HG02798 (cell line): ENCODE measurements at regions not wholly inside any gene's neighbourhood (a gene's known extent, or its start where the extent isn't known, plus 50 kb on each side); places are given as distances from the start of the nearest gene placed in this dataset.

Experiments used
- ATAC-seq: cut with Tn5 transposase; IDR thresholded peaks from one replicate; pipeline ENCODE4 v1.9.1; 2021; ENCODE audit warnings: mild to moderate bottlenecking; ENCODE audit not compliant: unreplicated experiment, poor library complexity

- no peak for ATAC-seq
Measured at GRCh38 chr5:4148009-4148408, 552.4 kb downstream of the IRX1 start.

- ATAC-seq = no peak
Measured at GRCh38 chr5:4150067-4150466, 554.4 kb downstream of the IRX1 start.

- no peak for ATAC-seq
Measured at GRCh38 chr5:4156153-4156552, 560.5 kb downstream of the IRX1 start.

- ATAC-seq = no peak
Measured at GRCh38 chr5:4156889-4157288, 561.3 kb downstream of the IRX1 start.

- ATAC-seq = no peak
Measured at GRCh38 chr5:4158750-4159447, 563.3 kb downstream of the IRX1 start.

- ATAC-seq = no peak
Measured at GRCh38 chr5:4159681-4160080, 564.0 kb downstream of the IRX1 start.

- ATAC-seq = no peak
Measured at GRCh38 chr5:4164167-4164566, 568.5 kb downstream of the IRX1 start.

GRCh38 chr5:4180703-4181102, 585.1 kb downstream of the IRX1 start:
- ATAC-seq = no peak

GRCh38 chr5:4182144-4182543, 586.5 kb downstream of the IRX1 start:
- ATAC-seq = no peak

GRCh38 chr5:4185127-4185526, 589.5 kb downstream of the IRX1 start:
- ATAC-seq = no peak

GRCh38 chr5:4188704-4189103, 593.1 kb downstream of the IRX1 start:
- ATAC-seq = no peak

- no peak for ATAC-seq
Measured at GRCh38 chr5:4189317-4189716, 593.7 kb downstream of the IRX1 start.

GRCh38 chr5:4191041-4191440, 595.4 kb downstream of the IRX1 start:
- ATAC-seq = no peak

GRCh38 chr5:4191703-4192102, 596.1 kb downstream of the IRX1 start:
- ATAC-seq = no peak

- ATAC-seq = no peak
Measured at GRCh38 chr5:4192111-4192510, 596.5 kb downstream of the IRX1 start.

- no peak for ATAC-seq
Measured at GRCh38 chr5:4196744-4197143, 601.1 kb downstream of the IRX1 start.

- ATAC-seq = no peak
Measured at GRCh38 chr5:4197151-4197550, 601.5 kb downstream of the IRX1 start.

GRCh38 chr5:4198461-4198860, 602.8 kb downstream of the IRX1 start:
- no peak for ATAC-seq

GRCh38 chr5:4199049-4199841, 603.6 kb downstream of the IRX1 start:
- no peak for ATAC-seq

- no peak for ATAC-seq
Measured at GRCh38 chr5:4203146-4203545, 607.5 kb downstream of the IRX1 start.

- ATAC-seq = no peak
Measured at GRCh38 chr5:4204276-4205141, 608.9 kb downstream of the IRX1 start.
